Hypothalamus (tissue), 51 donors: ENCODE measurements at regions not wholly inside any gene's neighbourhood (a gene's known extent, or its start where the extent isn't known, plus 50 kb on each side); places are given as distances from the start of the nearest gene placed in this dataset.
A peak's percentile ranks its signal among the peaks of the same experiment; 100 is the strongest.

Experiments used
- DNase-seq, 51 donors: peaks; one replicate each; lab custom pipeline; 2025; lab: John Stamatoyannopoulos, UW

- no peak for DNase-seq
Measured at GRCh38 chr1:207971331-207972219, 60.6 kb upstream of the CD34 start.

DNA sequence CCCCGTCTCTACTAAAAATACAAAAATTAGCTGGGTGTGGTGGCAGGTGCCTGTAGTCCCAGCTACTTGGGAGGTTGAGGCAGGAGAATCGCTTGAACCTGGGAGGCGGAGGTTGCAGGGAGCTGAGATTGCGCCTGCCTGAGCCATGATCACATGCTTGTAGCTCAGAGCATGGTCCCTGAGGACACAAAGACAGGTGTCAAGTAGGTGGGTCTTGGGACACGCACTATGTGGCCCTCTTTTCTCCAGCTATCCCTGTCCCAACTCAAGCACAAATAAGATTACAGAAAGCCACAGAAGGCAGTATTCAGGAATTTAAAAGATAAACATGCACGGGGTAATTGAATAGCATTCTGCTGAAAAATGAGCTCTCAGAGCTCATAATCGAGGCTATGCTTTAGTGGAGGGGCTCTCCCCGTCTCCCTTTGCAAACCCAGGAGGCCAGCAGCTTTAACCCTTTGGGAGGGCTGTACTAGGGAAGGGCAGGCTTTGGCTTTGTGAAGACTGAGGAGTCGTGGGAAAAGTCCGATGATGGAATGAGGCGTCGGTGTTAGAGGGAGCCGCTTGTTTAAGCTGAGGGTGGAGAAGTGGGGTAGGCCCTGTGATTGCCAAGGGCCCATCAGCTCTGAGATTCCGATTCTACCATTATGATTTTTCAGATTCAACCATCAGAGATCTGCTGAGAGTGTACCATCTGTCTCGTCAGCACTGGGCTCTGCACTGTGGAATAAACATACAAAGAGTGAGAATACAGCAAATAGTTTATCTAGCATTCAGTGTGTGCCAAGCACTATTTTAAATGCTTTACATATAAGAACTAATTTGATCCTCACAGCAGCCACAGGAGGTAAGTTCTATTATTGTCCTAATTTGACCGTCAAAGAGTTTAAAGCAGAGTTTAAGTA lies 59.7 kb upstream of the CD34 start:
- DNase-seq = no peak

- no peak for DNase-seq
Measured at GRCh38 chr1:207969528-207969927, 58.6 kb upstream of the CD34 start.

DNA sequence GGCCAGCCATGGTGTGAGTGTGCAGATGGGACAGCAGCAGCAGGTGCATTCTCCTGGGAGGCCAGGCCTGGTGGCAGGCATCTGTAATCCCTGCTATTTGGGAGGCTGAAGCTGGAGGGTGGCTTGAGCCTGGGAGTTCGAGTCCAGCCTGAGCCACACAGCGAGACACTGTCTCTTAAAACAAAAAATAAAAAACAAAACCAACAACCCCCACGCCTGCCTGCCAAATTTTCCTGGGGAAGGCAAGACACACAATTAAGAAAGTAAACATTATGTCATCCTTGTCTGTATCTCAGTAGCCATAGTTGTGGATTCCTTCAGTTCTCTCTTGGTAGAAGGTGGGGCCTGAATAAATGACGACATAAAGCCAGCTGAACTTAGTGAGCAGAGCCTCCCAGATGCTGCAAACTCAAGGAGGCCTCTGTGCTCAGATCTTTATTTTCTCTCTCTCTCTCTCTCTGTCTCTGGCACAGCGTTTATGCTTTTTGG lies 57.6 kb upstream of the CD34 start:
- DNase-seq = no peak

DNA sequence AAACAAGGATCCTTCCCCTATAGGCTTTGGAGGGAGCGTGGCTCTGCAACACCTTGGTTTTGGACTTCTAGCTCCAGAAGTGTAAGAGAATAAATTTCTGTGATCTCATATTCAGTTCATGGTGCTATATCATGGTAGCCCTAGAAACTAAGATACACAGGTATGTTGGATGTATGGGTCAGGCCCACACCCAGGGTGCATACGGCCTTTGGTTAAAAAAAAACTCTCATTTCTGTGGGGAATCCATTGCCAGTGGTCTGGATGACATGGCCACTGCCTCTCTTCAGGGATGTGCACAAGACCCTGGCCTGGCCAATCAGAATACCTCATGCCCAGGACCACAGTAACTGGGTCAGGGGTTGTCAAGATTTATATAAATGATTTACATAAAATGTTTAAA lies 56.8 kb upstream of the CD34 start:
- no peak for DNase-seq

GRCh38 chr1:207966521-207966920 lies 55.6 kb upstream of the CD34 start:
- no peak for DNase-seq

DNA sequence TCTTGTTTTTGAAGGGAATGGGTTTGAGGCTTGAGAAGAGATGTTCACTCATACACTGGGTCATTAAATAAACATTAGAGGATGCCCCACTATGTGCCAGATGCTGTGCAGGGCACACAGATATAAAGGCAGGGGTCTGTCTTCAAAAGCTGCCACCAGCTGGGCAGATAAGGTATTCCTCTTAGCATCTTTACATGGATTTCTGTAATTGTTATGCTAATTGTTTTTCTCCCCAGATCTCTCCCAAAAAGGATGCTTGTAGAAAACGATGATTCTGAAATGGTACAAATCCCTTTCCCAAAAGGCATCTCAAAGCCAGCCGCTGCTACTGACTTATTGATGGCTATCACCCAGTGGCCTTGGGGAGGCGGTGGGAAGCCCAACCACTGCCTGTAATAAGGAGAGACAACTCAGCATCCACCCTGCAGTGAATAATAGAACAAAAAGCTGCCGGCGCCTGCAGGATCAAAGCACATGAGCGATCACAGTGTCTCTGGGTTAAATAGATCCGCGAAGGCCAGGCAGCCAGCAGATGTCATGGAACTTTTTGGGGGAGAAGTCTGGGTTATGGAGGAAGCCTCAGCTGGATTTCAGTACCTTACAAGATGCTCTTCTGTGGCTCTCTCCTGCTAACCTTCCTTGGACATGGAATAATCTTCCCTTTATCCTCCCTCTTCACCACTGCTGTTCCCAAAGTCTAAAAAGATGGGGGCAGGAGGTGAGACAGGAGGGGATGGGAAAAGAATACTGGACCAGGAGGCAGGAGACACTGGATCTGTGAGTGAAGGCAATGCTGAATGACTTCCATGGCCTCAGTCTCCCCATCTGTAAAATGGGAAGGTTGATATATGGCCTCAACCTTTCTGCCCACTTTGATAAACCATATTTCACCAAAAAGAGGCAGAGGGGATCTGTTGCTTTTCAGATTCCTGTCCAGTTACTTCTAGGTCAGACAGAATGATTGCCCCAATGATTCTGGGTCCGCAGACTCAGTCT lies 54.8 kb upstream of the CD34 start:
- no peak for DNase-seq

DNA sequence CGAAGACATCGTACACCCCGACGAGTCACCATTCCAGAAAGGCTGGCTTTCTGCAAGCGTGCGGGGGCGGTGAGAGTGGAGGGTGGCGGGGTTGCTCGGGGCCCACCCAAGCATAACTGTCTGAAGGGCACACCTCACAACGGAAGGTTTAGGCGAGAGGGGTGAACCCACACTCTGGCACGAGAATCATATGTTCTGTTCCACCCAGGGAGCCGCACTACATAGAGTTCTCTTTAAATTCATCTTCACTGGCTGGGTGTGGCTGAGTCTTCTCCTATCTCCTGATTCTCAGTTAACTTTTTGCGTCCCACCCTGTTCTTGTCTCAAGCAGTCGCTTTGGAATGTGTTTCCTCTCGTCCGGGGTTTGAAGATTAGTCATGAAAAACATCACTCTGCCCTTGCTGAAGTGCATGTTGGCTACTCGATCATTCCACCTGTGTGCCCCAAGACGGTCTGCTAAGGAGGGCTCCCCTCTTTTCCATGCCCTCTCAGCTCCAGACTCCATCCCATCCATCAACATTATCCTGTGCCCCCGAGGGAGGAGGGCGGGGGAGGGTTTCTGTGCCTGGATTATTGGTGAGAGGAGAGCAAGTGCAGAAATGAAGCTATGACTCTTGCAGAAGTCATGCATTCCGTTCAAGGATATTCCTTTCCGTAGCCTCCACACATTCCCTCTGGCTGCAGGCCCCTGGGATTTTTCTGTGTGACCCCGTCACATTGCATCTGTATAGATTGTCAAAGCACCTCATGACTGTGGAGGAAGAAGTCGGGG lies 53.5 kb upstream of the CD34 start:
- DNase-seq = peak in 1 of 51 donors; percentile 32

DNA sequence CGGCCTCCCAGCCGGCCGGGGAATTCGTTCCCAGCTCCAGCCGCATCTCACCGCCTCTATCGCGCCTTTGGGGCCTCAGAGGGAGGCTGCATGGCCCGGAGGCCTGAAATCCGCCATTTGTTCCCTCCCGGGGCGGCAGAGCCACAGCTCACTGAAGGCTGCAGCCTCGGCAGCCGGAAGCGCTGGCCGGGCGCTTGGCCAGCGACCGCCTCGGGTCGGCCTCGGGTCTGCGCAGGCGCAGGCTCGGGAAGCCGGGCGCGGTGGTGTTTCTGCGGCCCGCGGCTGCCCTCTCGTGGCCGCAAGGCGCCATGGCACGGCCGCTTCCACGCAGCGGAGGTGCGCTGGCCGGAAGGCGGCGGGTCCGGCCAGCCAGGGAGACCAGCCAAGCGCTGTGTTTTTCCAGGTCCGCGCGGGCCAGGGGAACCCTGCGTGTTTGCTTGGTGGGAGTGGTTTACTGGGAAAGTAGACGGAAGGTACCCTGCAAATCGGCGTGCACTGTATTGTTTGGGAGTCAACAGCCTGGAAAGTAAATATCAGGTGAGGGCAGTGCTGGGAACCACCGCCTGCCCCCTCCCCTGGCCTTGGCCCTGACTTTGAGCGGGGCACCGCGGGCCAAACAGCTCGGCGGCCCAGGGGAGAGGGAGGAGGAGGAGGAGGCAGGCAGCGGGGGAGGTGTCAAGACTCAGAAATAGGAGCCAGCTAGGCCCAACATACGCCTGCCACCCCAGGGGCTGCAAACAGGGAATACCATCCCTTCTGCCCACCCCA lies 52.7 kb upstream of the CD34 start:
- DNase-seq = peak; percentile 44 to 93 (median 81)

- peak in 29 of 51 donors; percentile 31 to 90 (median 63) for DNase-seq
Measured at GRCh38 chr1:207962716-207963426, 51.9 kb upstream of the CD34 start.
